SK-N-SH treated with all-trans-retinoic acid at 6 μM for 48 hours (cell line): ENCODE measurements at regions not wholly inside any gene's neighbourhood (a gene's known extent, or its start where the extent isn't known, plus 50 kb on each side); places are given as distances from the start of the nearest gene placed in this dataset.

Source experiments
- CREB5 ChIP-seq: fragments of 250-450 bp; sonication (Bioruptor Pico); IDR thresholded peaks from 2 replicates; pipeline ENCODE4 v1.5.1; 2020; ENCODE audit warnings: low read depth, mild to moderate bottlenecking, moderate library complexity
- ESRRG ChIP-seq: fragments of 250-450 bp; sonication (Bioruptor Pico); IDR thresholded peaks from 2 replicates; pipeline ENCODE4 v1.6.1; 2021; ENCODE audit warnings: mild to moderate bottlenecking
- PATZ1 ChIP-seq: fragments of 250-450 bp; sonication (Bioruptor Pico); IDR thresholded peaks from 2 replicates; pipeline ENCODE4 v1.8.0; 2020; ENCODE audit warnings: mild to moderate bottlenecking, moderate library complexity, borderline replicate concordance
- RARB ChIP-seq: fragments of 250-450 bp; sonication (Bioruptor Pico); IDR thresholded peaks from 2 replicates; pipeline ENCODE4 v1.8.0; 2021; ENCODE audit warnings: mild to moderate bottlenecking, moderate library complexity
- TOX ChIP-seq: fragments of 250-450 bp; sonication (Bioruptor Pico); IDR thresholded peaks from 2 replicates; pipeline ENCODE4 v1.8.0; 2021; ENCODE audit warnings: mild to moderate bottlenecking, moderate library complexity, borderline replicate concordance
- ZFP30 ChIP-seq: fragments of 450-650 bp; formaldehyde crosslinking; IDR thresholded peaks from 2 replicates; pipeline ENCODE4 v1.5.0; 2022; ENCODE audit warnings: mild to moderate bottlenecking, moderate library complexity

GRCh38 chr7:50838675-50839377 lies 56.1 kb upstream of the GRB10 start:
- TF ChIP-seq ZFP30 (no peak), TOX (CRISPR knock-in tag) (no peak), ESRRG (no peak), RARB (CRISPR knock-in tag) (no peak), PATZ1 (CRISPR knock-in tag) (no peak), CREB5 (CRISPR knock-in tag) (no peak)
